ENCODE measurements at regions not wholly inside any gene's neighbourhood (a gene's known extent, or its start where the extent isn't known, plus 50 kb on each side); places are given as distances from the start of the nearest gene placed in this dataset.

- DNase-seq (ENCODE audit: low read depth), result no peak
- no peak overlapping the region for H3K4me3 ChIP-seq (ENCODE audit: low read depth, low read length)
- TF ChIP-seq CTCF (conservative IDR thresholded peaks at IDR 0.05; ENCODE audit: low read depth, low read length), result no peak
Measured at GRCh38 chr2:198453866-198454265, 649.5 kb downstream of the PLCL1 start.

GRCh38 chr2:198452327-198452726 lies 647.9 kb downstream of the PLCL1 start:
- H3K4me3 ChIP-seq (ENCODE audit: low read depth, low read length), result no peak overlapping the region
- no peak for DNase-seq (ENCODE audit: low read depth)
- no peak for TF ChIP-seq CTCF (conservative IDR thresholded peaks at IDR 0.05; ENCODE audit: low read depth, low read length)

- no peak for DNase-seq (ENCODE audit: low read depth)
- H3K4me3 ChIP-seq (ENCODE audit: low read depth, low read length), result no peak overlapping the region
- no peak for TF ChIP-seq CTCF (conservative IDR thresholded peaks at IDR 0.05; ENCODE audit: low read depth, low read length)
Measured at GRCh38 chr2:198448789-198449188, 644.4 kb downstream of the PLCL1 start.

GRCh38 chr2:198444800-198445287 lies 640.5 kb downstream of the PLCL1 start:
- no peak for TF ChIP-seq CTCF (conservative IDR thresholded peaks at IDR 0.05; ENCODE audit: low read depth, low read length)
- DNase-seq (ENCODE audit: low read depth), result no peak
- H3K4me3 ChIP-seq (ENCODE audit: low read depth, low read length), result no peak overlapping the region

GRCh38 chr2:198441901-198442300 lies 637.5 kb downstream of the PLCL1 start:
- no peak overlapping the region for H3K4me3 ChIP-seq (ENCODE audit: low read depth, low read length)
- no peak for TF ChIP-seq CTCF (conservative IDR thresholded peaks at IDR 0.05; ENCODE audit: low read depth, low read length)
- no peak for DNase-seq (ENCODE audit: low read depth)

- H3K4me3 ChIP-seq (ENCODE audit: low read depth, low read length), result no peak overlapping the region
- no peak for TF ChIP-seq CTCF (conservative IDR thresholded peaks at IDR 0.05; ENCODE audit: low read depth, low read length)
- DNase-seq (ENCODE audit: low read depth), result no peak
Measured at GRCh38 chr2:198441246-198441645, 636.9 kb downstream of the PLCL1 start.

- TF ChIP-seq CTCF (conservative IDR thresholded peaks at IDR 0.05; ENCODE audit: low read depth, low read length), result no peak
- DNase-seq (ENCODE audit: low read depth), result no peak
Measured at GRCh38 chr2:198440833-198441232, 636.4 kb downstream of the PLCL1 start.

More at GRCh38 chr2:198440833-198441232, 636.4 kb downstream of the PLCL1 start:
- no peak overlapping the region for H3K4me3 ChIP-seq (ENCODE audit: low read depth, low read length)

All from choroid plexus epithelial cell (primary cell).